Activated CD4-positive, alpha-beta T cell treated with anti-CD3 and anti-CD28 coated beads for 48 hours (primary cell): ENCODE measurements at regions not wholly inside any gene's neighbourhood (a gene's known extent, or its start where the extent isn't known, plus 50 kb on each side); places are given as distances from the start of the nearest gene placed in this dataset.

ENCODE experiments used
- DNase-seq: peaks from one replicate; pipeline ENCODE4 v3.0.0-alpha.2; 2020

DNA sequence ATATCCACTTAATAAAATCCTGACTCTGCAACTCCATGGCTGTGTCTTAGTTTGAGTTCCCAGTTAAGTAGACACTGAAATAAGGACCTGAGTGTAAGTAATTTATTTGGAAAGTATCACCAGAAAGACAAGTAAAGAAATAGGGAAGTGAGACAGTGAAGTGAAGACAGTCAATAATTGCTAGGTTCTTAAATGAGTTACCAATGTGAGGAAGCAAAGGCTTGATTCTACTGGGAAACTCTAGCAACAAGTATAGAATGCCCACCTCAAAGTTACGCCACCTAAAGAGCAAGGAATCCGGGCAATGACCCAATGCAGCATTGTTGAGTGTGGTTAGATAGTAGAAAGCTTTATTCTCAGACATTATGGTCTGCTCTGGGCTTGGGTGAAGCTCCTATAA is 383.9 kb downstream of the TLR4 start:
- DNase-seq = no peak

DNA sequence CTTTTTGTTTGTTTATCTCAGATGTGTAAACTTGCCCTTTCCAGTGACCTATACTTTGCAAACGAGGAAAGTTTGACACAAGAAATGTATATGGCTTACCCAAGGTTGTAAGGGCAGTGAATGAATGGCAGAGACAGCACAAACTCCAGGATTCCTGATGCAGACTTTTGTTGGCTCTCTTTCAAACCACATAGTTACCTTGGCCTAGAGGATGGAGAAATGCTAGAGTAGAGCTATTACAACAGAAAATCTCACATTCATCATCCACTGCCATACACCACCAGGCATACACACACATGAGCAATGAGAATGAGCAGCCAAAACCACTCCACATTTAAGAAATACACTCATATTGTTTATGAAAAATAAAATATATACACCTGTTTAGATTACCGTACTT is 387.0 kb downstream of the TLR4 start:
- DNase-seq = no peak

DNA sequence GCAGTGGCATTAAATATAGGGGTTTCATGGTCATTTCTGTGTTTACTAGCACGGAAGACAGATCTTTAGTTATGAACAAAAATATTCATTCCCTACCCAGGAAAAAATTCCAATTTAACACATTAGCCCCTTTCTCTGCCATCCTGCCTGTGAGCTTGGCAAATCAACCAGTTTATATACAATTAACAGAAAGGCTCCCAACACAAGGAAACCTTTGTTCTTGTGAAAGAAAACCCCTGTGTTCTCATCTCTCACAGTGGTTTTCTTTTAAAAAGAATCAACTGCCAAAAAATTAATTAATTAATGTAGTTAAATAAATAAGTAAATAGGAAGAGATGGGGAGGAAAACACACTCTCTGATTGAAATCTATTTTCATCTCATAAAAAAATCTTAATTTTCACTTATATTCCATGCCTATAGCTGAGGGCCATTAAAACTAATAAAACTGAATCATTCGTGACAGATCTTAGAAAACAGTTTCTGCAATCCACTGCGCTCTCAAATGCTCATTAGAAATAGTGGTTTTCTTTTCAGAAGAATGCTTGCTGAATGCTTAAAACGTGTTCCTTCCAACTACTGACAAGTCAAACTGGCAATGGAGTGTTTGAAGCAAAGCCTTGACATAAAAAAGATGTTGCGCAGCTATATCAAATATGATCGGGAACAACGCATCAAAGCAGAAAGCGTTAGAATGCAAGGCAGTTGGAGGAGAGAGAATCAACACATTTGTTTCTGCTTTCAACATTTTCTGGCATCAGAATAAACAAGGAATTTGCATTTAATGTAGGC is 387.7 kb downstream of the TLR4 start:
- no peak for DNase-seq

DNA sequence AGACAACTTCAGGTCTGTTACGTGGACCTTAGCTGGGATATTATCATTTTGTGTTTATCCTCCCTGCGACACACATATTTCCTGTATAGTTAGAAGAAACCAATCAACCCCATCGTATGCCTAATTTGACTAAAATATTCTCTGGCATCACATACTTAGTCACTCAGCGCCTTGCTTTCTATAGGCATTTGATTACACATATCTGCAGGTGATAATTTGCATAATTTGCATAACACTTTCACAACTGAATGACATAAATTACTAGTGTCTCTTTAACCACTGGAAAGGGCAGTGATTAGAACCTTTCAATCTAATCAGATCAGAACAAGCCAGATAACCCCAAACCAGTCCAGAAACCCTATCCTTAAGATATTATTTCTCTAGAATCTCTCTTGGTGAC is 390.2 kb downstream of the TLR4 start:
- no peak for DNase-seq

DNA sequence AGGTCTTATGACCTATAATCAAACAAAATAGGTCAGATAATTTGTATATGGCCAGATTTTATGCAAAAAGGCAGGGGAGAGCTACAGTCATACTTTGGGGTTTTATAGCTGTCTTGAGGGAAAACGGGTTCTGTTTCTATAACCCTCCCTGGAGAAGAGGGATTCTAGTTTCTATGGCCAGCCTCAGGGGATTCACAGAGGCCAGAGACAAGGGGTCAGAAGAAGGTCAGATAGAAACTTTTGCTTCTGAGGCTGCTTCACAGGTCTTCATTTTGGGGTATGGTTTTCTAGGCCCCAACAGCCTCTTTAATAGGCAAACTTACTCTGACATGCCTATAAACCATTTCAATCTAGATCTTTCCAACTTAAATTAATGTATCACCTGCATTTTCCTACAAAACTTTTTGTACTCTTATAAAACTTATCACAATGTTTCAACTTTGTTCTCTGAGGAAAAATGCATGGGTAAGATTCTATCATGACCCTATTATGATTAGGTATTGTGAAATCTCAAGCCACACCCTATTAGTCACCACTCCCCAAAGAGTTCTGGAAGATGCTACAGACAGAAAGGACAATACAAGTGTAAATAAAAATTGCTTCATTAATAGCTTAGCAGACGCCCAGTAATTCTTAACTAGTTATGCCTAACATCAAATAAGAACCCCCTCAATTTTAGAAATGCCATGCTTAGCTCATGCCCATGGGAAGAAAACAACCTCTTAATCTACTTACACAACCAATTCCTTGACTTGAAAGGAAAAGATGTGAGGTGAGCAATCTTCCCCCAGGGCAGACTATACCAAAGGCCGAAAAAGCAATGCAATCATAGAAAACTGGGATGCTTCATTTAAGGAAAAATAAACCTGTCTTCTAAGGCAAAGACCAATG is 396.6 kb downstream of the TLR4 start:
- DNase-seq = no peak

DNA sequence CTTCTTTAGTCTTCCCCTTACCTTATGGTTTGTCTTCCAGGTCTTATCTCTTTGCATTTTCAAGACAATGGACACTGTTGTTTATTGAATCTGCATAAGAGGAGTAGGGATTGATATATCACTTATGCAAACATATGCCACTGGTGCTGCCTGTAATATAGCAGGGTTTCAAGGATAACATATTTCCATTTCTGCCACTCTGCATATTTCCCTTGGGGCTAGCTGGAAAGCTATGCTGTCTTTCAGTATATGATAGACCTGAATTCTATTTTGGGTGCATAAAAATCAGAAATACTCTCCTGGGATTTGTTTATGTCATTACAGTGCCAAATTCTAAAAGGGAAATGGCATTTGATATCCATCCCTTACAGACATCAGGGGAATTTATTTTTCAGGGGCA is 400.2 kb downstream of the TLR4 start:
- no peak for DNase-seq

DNA sequence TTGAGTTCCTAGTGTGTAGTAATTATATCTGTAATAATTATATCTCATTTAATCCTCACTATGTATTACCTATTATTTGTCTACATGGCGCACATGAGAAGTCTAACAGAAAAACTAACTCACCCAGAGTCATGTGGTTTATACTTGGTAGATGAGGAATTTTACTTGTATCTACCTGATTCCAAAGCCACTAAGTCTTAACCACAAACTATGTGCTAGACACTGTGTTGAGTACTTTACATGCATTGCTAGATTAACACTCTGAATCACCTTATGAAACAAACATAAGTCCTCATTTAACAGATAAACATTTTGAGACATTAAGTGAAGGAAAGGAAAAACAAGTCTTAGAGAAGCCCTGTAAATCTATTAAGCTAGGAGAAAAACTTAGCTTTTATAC is 404.8 kb downstream of the TLR4 start:
- no peak for DNase-seq

DNA sequence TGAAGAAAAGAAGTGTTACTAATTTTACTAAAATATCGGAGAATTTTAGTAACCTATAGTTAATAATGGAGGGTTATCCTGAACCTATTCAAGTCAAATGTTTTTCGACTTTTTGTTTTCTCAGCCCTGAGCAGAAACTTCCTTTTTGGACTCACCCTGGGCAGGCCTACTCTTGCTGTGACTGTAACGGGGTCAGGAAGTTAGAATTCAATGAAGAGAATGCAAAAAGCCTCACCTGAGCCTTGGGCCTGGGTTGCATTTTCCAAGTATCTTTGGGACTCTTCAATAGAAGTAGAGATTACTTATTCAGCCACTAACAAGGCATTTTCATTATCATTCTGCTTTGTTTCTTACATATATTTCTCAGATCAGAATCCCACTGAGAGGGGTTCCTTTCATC is 405.3 kb downstream of the TLR4 start:
- no peak for DNase-seq

DNA sequence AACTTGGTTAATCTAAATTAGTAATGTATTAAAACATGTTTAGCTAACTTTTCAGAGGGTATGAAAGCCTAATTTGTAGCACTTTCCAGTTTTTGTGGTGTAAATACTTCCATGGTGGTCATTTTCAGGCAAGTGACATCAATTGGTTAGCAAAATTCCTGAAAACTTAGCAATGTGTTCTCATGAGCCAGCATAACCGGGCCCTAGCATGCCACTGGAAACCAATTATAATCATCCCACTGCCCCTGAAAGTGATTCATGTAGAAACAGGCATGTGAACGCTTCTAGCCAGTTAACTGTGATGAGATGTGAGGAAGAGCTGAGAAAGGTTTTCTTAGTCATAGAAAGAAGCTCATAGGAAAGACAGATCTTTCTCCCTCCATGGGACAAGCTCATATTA is 417.2 kb downstream of the TLR4 start:
- DNase-seq = no peak

DNA sequence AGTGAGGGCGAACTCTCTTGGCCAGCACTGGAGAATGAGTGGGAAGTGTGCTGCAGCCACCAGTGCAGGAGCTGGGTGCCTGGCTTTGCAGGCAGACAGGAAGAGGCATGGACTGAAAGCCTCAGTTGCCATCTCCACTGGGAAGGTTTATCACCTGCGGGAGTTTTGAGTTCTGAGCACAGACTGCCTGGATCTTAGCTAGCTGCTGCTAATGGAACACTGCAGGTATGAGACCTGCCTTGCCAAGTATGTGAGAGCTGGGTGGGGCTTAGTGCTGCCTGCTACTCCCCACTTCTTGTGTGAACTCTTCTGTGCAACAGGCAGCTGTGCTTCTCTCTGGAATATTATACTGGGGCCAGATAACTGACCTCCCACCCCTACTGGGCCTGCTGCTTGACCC is 424.1 kb downstream of the TLR4 start:
- no peak for DNase-seq

DNA sequence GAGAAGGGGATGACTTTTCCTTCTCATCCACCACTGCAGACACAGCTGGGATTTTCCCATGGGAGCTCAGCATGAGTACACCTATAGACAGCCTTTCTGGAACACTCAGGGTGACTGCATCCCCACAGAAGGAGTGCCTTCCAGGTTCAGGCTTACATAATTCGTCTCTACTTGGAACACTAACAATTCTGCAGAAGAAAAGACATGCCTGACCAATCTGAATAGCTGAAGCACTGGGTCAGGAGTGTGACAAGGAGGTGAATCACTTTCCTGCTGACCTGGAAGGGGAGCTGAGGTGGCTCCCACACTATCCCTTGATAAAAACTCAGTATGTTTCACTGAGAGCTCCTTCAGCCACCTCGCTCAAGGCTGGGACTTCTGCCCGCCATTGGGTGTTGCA is 425.3 kb downstream of the TLR4 start:
- no peak for DNase-seq

DNA sequence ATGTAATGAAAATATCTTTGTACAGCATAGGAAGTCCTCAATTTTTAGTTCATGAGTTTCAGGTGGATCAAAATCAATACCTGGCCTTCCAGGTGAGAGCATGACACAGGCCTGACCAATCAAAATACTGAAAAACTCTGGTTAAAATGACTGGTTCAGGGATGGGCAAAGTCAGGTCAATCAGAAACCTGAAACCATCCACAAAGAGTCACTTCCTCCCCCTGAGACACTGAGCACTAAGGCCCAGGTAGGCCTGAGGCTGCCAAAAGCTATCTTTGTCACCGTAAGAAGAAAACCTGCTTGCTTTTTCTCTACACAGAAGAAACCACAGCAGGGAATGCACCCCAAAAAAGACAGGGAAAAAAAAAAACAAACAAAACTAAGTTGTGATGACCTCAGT is 444.8 kb downstream of the TLR4 start:
- DNase-seq = no peak

DNA sequence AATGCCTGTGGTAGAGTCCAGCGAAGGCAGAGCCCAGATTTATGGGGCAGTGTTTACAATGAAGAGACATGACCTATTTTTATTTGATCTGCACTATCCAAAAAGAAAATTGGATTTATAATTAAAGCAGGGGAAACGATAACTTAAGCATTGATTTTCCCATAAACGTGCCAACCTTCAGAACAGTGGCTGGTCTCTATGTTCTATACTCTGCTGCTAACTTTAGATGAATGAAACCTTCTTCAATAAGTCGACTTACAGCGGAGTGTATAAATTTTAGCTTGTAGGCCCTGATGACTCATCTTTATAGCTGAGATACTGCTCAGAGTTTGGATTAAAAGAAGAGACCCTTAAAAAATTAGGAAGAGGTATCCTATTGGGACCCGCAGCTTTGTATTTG is 452.6 kb downstream of the TLR4 start:
- no peak for DNase-seq

DNA sequence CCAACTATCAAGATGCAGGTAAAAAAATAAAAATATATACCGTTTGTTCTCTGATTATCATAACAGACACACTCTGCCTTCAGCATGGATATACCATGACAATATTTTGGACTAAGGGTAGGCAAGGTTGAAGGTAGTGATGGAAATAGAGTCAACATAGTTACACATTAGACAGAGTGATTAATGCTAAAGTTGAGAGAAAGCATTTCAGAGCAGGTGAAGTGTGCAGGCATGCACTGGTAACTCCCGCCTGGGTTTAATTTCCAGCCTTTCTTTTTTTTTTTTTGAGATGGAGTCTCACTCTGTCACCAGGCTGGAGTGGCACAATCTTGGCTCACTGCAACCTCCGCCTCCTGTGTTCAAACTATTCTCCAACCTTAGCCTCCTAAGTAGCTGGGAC is 458.5 kb downstream of the TLR4 start:
- no peak for DNase-seq

DNA sequence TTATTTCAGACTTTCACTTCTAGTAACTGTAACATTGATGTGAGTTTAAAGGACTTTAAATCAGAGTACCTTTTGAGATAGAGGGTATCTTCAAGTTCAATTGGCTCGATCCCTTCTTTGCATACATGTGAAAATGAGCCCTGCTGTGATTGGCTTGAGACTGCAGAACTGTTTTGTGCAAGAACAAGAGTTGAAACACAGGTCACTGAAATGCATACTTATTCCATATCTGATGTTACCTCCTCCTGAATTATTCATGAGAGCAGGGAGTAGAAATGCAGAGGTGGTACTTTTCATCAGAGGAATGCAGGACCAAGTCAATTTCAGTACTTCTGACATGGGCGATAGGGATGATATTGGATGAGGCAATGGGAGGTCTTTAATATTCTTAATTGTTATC is 459.5 kb downstream of the TLR4 start:
- DNase-seq = no peak

DNA sequence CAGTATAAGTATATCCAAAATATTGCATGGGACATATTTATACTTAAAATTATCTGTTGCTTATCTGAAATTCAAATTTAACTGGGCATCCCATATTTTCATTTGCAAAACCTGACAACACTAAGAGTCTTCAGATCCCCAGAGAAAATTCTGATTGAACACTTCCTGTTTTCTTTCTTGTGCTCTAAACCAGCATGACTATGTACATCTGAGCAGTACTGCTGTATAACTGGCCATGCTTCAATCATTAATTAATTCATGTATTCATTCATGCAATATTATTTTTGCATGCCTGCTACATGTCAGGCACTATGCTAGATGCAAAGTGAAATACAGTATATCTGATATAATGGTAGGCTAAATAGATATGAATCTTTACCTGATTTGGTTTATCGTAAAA is 461.2 kb downstream of the TLR4 start:
- DNase-seq = no peak

DNA sequence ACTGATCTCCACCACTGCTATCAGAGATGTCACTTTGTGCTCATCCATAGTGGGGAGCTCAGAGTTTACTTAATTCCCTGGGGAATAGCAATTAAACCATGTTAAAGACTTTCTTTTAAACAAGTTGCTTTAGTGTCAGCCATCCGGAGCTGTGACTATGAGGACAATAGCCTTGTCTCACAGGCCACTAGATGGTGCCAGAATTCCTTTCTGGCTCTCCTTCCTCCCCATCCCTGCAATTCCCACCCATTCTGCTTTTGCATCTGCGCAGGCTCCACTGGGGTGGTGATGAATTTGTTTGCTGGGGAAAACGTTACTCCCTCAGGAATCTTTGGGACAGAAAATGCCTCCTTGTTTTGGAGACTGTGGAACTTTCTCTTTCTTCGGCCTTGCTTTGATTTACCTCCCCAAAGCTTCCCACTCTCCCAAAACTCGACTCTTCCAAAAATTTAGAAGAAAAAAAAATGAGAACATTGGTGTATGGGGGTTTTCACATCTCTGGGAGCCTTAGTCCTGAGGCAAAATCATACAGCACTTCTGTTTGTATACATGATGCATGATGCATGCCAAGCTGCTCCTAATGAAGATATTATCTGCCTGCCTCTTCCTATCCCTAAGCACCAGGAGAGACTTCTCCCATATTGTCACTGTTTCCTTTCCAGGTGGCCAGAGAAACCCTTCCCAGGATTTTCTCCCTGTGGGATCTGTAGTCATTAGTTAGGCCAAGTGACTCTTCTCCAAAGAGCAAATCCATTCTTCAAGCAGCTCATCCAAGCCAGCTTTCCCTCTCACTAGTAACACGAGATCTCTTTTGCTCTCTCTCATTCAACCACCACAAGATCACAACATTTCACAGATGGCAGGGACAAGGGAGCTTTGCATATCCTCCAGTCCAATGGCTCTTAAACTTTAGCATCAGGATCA is 466.1 kb downstream of the TLR4 start:
- no peak for DNase-seq

DNA sequence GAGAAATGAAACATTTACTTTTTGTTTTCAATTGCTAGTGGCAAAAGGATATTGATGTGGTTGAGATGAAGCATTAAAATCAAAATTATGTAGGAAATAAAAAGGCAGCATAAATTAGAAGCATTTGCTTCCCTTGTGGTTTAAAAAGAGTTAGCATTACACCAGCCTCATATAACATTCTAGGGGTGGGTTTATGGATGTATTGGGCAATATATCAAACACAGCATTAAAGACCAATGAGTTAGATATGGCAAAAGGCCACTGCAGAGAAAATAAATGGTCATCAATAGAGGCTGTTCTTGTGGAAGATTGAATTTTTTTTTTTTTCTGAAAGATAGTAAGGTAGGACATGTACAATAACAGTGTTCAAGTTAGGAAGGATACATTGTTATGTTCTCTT is 473.0 kb downstream of the TLR4 start:
- DNase-seq = no peak

DNA sequence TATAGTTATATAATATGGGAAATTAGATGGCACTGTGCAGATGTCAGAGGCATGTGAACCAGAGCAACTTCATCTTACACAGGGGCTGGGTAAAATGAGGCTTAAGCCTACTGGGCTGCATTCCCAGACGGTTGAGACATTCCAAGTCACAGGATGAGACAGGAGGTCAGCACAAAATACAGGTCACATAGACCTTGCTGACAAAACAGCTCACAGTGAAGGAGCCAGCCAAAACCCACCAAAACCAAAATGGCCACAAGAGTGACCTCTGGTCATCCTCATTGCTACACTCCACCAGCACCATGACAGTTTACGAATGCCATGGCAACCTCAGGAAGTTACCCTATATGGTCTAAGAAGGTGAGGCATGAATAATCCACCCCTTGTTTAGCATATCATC is 479.4 kb downstream of the TLR4 start:
- no peak for DNase-seq

DNA sequence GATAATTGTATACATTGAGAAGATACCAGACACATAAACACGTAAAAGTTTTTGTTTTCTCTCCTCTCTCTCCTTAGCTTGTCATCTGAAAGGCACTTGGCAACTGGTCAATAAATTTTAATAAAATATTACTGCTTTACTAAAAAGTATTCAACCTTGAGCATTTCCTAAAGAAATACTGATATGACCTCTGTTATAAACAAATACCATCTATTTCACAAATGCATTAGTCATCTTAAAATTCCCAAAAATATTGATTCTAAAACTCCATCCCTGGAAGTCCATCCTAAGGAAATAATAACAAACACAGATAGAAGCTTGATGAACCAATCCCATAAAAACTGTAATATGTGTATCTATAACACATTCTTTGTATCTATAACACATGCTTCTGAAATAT is 483.2 kb downstream of the TLR4 start:
- DNase-seq = no peak

DNA sequence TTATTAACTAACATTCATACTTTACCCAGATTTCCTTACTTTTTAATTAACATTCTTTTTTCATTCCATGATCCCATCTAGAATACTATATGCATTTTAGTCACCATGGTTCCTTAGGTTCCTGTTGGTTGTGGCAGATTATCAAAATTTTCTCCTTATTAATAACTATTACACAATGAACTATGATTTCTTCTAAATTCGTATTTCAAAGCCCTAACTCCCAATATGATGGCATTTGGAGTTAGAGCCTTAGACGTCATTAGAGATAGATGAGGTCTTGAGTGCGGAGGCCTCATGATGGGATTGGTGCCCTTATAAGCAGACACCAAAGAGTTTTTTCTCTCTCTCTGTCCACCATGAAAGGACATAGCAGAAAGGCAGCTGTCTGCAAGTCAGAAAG is 485.4 kb downstream of the TLR4 start:
- DNase-seq = no peak

DNA sequence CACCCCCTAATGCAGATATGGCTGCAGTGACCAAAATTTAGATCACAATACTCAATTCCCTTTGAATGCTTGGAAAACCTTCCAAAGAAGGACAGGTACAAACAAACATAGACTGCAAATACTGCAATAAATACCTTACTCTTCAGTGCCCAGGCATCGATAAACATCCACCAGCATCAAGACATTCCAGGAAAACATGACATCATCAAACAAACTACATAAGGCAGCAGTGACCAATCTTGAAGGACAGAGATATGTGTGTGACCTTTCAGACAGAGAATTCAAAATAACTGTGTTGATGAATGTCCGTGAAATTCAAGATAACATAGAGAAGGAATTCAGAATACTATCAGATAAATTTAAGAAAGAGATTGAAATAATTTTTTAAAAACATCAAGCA is 488.6 kb downstream of the TLR4 start:
- no peak for DNase-seq

DNA sequence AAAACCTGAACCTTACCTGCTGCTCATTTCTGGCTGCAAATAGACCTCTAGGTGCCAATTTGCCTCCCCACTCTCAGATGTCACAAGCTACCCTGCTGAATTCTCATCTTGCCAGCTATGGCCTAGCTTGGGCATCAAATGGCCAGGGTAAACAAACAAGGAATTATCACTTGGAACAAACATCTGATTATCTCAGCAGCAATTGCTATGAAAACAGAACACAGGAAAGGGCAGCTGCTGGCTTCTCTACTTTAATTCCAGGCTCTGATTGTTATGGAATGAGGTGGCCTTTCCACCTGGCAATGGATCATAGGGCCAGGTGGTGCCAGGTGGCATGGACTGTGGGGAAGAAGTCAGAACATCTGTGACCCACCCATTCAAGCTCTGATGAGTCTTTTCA is 505.1 kb downstream of the TLR4 start:
- no peak for DNase-seq
